GM21367 (cell line): ENCODE measurements at regions not wholly inside any gene's neighbourhood (a gene's known extent, or its start where the extent isn't known, plus 50 kb on each side); places are given as distances from the start of the nearest gene placed in this dataset.
"Not testable (repeated sequence)": the region's sequence is repeated elsewhere in the genome, so short reads cannot be mapped to it uniquely, and the experiment has no call there.

Experiments used
- ATAC-seq: cut with Tn5 transposase; IDR thresholded peaks from one replicate; pipeline ENCODE4 v1.9.1; 2021; ENCODE audit not compliant: unreplicated experiment

DNA sequence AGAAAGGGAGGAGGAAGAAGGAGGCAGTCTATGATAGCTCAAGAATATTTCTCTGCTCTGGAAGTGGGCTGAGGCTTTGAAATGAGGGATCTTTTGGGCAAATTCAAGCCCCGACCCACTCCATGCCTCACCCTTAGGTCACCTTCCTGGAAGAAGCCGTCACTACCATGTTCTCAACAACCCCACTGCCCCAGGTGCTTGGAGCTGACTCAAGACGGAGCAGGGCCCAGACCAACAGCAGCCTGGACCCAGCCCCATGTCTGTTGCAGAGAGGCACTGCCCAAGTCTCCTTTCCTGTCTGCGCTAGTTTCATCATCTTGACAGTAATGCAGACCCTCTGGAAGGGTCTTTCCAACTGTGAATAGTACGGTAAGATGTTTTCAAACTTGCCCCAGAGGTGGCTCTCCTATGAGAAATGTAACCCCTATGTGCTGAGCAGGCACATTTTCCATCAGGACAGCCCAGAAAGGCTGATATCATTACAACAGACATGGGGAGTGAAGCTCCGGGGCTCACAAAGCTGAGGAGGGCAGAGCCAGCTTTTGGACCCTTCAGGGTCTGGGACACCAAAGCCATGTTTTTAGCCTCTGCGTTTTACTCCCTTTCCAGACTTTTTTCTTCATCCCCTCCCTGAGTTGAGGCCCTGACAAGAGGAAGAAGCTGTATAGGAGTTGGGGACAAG, 128.2 kb upstream of the LARP1 start:
- ATAC-seq = no peak

DNA sequence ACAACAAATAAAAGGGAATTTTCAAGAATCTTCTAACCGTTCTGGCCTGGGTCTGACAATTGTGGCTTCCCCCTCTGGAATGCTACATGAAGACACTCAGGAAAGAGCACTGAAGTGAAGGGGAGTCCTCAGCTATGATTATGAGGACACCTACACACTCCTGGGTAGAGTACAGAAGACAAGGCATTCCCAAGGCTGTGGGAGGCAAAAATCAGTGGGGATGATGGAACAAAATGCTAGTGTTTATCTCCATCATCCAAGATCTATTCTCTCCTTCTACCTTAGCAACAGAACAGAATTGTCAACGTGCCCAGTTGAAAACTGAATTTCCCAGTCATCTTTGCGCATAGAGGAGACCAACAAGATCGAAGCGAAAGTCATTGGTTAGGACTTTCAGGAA, 130.1 kb upstream of the LARP1 start:
- no peak for ATAC-seq

DNA sequence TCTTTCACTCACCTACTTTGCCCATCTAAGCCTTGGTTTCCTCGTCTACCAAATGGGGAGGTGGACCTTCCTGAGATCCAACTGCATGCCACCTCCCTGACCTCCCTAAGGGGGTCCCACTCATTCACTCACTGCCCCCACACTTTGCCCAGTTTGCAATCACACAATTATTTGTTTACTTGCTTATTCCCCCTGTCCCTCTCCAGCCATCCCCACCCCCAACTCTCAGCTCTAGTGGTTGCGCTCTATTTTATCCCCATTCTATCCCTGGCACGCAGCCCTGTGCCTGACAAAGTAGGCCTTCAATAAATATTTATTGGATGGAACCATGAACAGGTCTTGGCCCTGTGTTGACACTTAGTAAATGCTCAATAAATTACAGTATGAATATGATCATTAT, 130.8 kb upstream of the LARP1 start:
- no peak for ATAC-seq

DNA sequence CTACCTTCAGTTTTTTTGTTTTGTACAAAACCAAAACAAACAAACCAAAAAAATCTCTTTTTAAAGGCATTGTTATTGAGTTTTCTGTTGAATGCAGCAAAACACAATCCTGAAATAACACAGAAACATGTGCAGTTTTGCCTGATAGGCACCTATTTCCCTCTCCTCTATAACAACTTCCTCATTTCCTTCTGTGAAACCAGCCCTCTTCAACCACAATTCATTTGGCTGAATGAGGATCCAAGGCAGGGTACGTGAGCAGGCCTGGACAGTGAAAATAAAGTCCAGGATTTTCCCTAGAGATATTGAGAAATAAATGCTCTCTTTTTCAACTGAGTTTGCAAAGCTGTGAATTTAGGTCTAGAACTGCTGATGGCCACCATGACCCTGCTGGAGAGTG, 134.8 kb upstream of the LARP1 start:
- ATAC-seq = no peak

DNA sequence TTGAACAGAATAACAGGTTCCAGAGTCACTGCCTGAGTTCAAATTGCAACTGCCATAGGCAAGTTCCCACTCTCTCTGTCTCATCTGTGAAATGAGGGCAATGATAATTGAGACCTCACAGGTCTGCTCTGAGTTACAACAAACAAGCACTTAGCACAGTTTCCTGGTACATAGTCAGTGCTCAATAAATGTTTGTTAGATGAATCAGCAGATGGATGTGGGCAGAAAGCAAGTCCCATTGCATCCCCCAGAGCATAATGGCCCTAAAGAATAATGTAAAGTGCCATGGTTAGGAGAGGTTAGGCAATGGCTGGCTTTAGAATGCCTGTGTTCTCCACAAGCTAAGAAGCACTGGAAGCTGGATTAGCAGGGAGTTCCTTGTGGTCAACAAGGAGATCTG, 136.5 kb upstream of the LARP1 start:
- ATAC-seq = no peak

DNA sequence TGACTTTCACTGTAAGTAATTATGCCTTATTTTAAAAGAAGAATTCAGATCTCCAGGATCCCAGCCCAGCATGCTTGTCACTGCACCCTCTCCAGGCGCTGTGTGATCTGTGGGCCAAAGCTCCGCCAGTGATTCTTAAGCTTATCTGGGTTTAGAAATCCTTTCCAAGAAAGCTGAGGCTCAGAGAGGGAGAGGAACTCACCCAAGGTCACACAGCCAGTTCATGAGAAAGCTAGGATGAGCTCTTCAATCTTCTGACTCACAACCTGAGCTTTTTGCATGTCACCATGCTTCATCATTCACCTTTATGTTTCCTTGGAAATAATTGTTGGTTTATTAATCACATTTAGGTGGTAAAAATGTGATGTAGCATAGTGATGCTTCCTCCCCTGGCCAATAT, 136.6 kb upstream of the HAND1 start:
- no peak for ATAC-seq

DNA sequence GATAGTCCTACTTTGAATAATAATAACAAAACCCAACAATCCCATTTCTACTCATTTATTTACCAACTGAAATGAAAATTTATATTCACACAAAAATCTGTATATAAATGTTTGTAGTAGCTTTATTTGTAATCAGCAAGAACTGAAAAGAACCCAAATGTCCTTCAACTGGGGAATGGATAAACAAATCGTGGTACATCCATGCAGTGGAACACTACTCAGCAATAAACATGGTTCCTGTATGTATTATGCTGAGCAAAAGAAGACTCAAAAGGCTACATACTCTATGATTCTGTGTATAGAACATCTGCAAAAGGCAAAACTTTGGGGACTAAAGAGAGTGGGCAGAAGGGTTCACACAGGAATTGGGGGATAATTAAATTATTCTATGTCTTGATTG, 136.1 kb upstream of the HAND1 start:
- no peak for ATAC-seq

DNA sequence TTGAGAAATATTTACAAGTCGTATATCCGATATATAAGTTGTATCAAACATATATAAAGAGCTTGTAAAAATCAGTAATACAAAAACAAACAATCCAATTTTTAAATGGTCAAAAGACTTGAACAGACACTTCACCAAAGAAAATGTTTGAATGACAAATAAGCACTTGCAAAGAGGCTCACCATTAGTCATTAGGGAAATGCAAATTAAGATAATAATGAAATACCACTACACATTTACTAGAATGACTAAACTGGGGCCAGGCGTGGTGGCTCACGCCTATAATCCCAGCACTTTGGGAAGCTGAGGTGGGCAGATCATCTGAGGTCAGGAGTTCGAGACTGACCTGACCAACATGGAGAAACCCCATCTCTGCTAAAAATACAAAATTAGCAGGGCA, 134.6 kb upstream of the HAND1 start:
- no peak for ATAC-seq

DNA sequence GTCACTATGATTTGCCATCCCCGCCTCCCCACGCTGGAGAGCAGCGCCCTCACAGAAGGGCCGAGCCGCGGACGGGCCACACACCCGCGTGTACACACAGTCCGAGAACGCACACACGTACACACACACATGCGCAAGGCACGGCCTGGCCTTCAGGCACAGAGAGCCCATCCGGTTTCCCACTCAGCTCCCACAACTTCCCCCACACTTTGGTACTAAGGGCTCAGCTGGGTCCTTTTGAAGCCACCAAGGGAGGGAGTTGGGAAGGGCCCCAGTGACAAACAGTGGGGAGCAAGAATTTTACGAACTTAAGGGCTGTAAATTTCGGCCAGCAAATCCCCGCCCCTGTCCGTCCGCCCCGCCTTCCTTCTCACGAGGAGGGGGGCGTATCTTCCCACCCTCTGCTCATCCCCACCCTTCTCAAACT, 133.3 kb upstream of the HAND1 start:
- ATAC-seq = no peak

DNA sequence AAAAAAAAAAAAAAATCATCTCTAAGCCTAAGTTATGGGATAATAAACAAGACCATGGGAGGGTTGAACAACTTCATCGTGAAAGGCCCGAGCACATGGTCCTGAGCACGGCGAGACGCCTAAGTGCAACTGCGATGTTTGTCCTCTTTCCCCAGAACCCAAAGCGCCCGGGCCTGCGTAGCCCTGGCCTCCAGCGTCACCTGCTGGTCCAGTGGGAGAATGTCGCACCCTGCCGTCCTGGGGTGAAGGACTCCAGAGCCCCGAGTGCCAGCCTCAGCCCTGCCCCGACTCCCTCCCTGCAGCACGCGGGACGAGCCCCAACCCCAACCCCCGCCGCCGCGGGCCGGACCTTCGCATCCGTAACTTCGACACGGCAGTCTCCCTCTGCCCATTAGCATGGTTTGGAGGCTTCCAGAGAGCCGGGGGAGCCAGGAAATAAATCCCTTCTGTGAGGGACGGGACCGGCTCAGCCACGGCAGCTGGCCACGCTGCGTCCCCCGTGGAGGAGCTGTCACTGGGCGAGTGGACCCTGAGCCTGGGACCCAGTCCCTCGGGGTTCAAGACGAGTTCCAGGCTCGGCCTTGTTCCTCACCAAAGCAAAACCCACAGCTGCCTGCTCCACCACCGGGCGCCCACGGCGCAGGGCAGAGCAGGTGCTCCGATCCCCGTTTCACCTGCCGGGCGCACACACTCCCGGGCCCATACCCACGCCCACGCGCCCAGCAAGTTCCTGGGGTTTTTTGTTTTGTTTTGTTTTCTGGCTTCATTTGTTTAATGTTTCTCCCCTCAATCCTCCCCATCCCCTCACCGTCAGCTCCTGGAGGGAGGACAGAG, 132.5 kb upstream of the HAND1 start:
- ATAC-seq = peak; percentile 93

DNA sequence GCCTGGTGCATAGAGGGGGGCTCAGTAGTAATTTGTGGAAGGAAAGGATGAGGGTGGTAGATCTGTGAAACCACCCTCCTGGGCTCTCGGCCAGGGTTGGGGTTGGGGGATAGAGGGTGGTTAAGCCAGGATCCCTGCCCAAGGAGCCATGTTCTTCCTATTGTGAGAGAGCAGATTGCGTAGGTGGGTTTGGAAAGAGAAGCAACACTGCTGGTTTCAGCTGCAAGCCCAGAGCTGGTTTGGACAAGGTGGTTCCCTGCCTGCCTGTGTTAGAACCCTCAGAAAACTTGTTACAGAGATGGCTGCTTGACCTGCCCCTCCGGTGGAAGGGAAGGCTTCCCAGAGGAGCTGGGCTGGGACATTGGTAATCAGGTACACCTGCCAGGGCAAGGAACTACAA, 131.2 kb upstream of the HAND1 start:
- ATAC-seq = no peak

DNA sequence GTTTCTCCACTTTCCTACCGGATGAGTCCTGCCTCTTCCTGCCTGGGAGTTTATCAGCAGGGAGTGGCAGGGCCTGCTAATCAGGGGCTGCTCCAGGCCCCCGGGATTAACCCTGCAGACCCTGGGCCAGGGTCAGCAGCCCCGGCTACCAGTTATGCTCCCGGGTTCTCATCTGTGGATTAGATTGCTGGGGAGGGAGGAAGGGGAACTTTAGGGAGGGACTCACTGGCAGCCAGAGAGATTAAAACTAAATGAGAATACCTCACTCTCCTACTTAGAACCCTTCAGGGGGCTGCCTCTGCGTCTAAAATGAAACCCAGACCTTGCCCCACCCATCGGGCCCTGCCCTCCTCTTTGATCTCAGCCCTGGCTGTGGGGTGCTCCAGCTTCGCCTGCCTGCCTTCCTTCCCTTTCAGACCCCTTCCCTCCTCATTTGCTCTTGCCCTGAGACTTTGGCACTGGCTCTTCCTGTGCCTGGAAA, 130.5 kb upstream of the HAND1 start:
- ATAC-seq = no peak

DNA sequence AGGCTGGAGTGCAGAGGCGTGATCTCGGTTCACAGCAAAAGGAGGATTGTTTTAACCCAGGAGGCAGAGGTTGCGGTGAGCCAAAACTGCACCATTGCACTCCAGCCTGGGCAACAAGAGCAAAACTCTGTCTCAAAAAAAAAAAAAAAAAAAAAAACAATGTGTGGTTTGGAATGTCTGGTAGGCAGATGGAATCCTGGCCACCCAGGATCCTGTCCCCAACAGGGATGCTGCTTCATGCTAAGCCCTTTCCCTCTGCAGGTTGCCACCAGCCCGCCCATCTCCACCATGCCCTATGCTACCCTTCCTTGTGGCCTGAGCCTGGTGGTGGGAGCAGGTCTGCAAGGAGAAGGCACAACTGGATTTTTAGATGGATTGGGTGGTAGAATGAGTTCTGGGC, 129.7 kb upstream of the HAND1 start:
- ATAC-seq = no peak

DNA sequence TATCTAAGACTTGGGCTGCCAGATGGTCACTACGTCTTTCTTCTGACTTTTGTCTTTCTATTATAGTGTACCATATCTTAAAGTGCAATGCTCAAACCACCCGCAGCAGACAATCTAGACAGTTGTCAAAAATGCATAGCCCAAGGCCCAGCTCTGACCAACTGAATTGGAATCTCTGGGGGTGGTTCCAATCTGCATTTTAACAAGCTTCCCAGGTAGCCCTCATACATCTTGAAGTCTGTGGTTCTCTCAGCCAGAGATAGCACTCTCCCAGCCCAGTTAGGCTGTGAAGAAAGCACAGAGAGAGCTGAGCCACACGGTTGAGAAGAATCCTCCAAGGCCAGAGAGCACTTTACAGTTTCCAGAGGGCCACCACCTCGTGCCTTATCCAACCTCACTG, 128.2 kb upstream of the HAND1 start:
- ATAC-seq = no peak

DNA sequence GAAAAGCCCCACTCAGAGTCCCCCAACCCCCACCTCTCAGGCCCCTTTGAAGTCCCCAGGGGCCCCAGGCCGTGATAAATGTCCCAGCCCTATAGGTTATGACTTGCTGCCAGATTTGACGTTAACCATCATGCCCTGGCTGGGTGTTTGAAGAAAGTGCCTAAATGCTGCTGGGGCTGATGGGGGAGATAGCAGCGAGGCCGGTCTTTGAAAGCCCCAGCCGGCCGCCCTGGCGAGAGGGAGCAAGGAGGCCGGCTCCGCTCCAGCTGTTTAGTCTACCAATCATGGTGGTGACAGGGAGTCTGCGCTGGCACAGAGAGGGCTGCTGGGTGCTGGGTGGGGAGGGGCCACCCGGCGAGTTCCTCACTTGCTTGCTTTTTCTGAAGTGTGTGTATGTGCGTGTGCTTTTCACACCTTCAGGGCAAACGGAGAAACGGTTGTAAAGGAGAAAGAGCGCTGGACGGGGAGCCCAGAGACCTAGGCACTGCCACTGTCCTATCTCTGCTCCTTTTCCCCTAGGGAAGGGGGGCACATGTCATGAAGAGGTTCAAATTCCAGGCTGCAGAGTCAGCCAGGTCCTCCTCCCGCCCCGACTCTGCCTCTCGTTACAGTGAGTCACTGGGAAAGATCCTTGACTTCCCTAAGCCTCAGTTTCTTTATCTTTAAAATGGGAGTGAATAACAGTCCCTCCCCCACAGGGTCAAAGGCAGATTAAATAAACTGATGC, 126.1 kb upstream of the HAND1 start:
- ATAC-seq = no peak

DNA sequence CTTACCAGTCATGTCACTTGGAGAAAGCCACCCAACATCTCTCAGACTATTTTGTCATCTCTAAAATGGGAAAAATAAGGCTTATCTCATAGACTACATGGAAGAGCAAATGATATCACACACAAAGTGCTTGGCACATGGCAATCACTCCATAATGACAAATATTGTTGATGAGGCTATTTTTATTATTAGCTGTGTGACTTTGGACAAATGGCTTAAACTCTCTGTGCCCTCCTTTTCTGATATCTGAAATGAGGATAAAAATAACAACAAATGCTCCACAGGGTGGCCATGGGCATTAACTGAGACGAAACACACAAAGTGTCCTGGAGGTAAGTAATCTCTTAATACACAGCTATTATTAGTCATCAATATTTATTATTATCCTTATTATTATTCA, 125.5 kb upstream of the HAND1 start:
- ATAC-seq = no peak

DNA sequence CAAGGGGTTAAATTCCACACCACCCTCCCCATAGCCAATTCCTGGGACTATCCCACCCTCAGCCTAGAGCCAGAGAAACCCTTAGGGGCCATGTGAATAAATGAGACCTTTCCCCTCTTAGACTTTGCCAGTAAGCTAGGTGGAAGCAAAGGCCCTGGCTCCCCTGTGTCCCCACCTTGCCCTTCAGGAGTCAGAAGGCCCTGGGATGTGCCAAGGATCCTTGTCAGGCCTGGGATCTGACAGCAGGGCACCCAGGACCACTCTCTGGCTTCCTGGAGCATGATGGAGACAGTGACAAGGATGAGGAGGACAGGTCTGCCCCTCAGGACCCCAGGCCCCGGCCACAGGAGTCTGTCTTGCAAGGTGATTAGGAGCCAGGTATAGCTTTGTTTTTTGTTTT, 125.0 kb upstream of the HAND1 start:
- ATAC-seq = no peak

DNA sequence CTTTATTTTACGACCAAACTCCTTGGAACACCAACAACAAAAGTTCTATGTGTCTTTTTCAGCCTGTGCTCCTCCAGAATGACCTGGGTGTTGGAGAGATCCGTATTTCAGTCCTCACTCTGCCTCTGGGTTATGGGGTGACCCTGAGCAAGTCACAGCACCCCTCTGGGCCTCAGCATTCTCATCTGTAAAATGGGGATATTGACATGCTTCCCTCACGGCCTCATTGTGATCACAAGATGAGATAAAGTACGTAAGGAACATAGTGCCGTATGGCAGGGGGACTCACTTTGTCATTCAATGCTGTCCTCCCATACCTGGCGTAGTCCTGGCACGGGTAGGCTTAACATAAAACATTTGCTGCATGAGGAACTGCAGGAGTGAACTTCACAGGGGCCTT, 123.0 kb upstream of the HAND1 start:
- no peak for ATAC-seq

DNA sequence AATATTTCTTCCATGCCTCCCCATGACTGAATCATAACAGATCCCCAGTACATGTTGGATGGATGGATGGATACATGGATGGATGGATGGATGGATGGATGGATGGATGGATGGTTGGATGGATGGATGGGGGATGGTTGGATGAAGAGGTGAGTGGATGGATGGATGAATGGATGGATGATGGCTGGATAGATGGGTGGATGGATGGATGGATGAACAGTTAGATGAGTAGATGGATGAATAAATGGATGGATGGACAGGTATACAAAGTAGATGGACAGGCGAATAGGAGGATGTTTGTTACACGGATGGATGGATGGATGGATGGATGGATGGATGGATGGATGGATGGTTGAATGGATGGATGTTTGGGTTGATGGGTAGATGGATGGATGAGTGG, 120.0 kb upstream of the HAND1 start:
- ATAC-seq = no peak

DNA sequence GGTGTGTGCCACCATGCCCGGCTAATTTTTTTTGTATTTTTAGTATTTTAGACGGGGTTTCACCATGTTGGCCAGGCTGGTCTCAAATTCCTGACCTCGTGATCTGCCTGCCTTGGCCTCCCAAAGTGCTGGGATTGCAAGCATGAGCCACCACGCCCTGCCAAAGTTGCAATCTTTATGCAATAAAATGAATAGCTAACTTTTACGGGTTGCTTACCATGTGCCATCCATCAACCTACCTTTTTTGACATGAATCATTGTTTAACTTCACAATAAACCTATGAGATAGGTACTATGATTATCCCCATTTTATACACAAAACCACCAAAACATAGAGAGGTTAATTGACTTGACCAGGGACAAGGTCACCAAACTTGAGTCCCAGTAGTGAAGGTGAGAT, 118.8 kb upstream of the HAND1 start:
- not testable (repeated sequence) for ATAC-seq

DNA sequence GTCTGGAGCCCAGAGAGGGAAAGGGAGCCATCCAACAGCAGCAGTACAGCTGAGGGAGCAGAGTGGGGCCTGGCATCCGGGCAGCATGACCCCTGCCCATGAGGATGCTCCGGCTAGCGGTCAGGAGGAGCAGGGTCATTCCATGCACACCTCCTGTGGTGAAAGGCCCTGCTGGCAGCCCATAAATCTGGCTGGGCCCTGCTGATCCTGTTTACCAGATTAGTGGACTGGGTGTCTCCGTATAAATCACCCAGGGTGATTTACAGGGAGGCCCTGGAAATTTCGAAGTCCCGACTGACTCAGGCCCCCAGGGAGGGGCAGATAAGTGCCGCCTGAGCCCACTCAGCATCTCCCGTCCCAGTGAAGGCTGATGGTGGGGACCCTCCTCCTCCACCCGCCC, 117.6 kb upstream of the HAND1 start:
- ATAC-seq = no peak

DNA sequence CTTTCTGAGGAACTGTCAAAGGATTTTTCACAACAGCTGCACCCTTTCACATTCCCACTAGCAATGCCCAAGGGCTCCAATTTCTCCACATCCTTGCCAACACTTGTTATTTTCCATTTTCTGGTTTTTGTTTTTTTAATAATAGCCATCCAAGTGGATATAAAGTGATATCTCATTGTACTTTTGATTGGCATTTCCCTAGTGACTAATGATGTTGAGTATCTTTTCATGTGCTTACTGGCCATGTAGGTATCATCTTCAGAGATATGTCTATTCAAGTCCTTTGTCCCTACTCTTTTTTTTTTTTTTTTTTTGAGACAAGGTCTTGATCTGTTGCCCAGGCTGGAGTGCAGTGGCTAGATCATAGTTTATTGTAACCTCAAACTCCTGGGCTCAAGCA, 115.8 kb upstream of the HAND1 start:
- no peak for ATAC-seq
